ENCODE measurements at regions not wholly inside any gene's neighbourhood (a gene's known extent, or its start where the extent isn't known, plus 50 kb on each side); places are given as distances from the start of the nearest gene placed in this dataset.

DNA sequence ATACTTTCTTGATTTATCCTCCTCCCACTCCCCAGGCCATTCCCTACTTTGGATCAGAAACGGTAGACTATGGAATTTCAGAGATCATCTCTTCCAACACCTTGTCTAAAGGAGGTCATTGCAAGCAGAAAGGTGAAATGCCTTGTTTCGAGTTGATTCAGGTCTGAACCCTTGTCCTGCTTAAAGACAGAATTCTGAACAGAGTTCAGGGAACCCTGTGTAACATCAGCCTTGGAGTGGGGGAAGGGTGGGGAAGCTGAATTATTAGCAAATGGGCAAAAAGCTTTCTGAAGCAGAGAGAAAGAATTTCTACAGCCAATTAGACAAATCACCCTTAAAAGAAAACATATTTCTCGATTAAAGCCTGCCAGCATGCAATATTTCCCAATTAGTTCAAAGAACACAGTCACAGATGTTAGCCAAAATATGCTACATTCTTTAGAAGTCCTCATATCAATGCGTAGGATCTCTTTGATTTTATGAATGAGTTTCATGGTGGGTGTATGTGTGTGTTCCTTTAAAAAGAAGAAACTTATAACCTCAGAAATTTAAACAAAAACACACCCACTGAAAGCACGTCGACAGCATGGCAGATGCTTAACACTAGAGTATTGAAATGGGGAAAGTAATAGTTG, 353.1 kb downstream of the RND3 start:
- TF ChIP-seq, protein P1, sequence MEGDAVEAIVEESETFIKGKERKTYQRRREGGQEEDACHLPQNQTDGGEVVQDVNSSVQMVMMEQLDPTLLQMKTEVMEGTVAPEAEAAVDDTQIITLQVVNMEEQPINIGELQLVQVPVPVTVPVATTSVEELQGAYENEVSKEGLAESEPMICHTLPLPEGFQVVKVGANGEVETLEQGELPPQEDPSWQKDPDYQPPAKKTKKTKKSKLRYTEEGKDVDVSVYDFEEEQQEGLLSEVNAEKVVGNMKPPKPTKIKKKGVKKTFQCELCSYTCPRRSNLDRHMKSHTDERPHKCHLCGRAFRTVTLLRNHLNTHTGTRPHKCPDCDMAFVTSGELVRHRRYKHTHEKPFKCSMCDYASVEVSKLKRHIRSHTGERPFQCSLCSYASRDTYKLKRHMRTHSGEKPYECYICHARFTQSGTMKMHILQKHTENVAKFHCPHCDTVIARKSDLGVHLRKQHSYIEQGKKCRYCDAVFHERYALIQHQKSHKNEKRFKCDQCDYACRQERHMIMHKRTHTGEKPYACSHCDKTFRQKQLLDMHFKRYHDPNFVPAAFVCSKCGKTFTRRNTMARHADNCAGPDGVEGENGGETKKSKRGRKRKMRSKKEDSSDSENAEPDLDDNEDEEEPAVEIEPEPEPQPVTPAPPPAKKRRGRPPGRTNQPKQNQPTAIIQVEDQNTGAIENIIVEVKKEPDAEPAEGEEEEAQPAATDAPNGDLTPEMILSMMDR (IDR thresholded peaks at IDR 0.05) = no peak
- TF ChIP-seq POLR2AphosphoS5 (IDR thresholded peaks at IDR 0.05; ENCODE audit: low read depth, low read length) = no peak
